OCI-LY7 (cell line): ENCODE measurements at regions not wholly inside any gene's neighbourhood (a gene's known extent, or its start where the extent isn't known, plus 50 kb on each side); places are given as distances from the start of the nearest gene placed in this dataset.

Experiments
- EZH2phosphoT487 ChIP-seq: fragments of 200-600 bp; sonication (generic); IDR thresholded peaks from 2 replicates; pipeline ENCODE4 v1.6.1; 2018; ENCODE audit warnings: low read depth, borderline replicate concordance, mild to moderate bottlenecking, mixed run types, antibody characterized with exemption, low read length, moderate library complexity, mixed read lengths
- TF ChIP-seq, protein P1 (sequence below): fragments of 200-600 bp; sonication (generic); conservative IDR thresholded peaks from 2 replicates; pipeline ENCODE4 v1.5.1; 2014; ENCODE audit warnings: mild to moderate bottlenecking, antibody characterized with exemption, low read length, moderate library complexity, mixed read lengths

GRCh38 chr18:22778996-22779395 lies 154.1 kb upstream of the RBBP8 start:
- TF ChIP-seq, protein P1, sequence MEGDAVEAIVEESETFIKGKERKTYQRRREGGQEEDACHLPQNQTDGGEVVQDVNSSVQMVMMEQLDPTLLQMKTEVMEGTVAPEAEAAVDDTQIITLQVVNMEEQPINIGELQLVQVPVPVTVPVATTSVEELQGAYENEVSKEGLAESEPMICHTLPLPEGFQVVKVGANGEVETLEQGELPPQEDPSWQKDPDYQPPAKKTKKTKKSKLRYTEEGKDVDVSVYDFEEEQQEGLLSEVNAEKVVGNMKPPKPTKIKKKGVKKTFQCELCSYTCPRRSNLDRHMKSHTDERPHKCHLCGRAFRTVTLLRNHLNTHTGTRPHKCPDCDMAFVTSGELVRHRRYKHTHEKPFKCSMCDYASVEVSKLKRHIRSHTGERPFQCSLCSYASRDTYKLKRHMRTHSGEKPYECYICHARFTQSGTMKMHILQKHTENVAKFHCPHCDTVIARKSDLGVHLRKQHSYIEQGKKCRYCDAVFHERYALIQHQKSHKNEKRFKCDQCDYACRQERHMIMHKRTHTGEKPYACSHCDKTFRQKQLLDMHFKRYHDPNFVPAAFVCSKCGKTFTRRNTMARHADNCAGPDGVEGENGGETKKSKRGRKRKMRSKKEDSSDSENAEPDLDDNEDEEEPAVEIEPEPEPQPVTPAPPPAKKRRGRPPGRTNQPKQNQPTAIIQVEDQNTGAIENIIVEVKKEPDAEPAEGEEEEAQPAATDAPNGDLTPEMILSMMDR, result no peak
- no peak for TF ChIP-seq EZH2phosphoT487
